ENCODE measurements at regions not wholly inside any gene's neighbourhood (a gene's known extent, or its start where the extent isn't known, plus 50 kb on each side); places are given as distances from the start of the nearest gene placed in this dataset.

DNA sequence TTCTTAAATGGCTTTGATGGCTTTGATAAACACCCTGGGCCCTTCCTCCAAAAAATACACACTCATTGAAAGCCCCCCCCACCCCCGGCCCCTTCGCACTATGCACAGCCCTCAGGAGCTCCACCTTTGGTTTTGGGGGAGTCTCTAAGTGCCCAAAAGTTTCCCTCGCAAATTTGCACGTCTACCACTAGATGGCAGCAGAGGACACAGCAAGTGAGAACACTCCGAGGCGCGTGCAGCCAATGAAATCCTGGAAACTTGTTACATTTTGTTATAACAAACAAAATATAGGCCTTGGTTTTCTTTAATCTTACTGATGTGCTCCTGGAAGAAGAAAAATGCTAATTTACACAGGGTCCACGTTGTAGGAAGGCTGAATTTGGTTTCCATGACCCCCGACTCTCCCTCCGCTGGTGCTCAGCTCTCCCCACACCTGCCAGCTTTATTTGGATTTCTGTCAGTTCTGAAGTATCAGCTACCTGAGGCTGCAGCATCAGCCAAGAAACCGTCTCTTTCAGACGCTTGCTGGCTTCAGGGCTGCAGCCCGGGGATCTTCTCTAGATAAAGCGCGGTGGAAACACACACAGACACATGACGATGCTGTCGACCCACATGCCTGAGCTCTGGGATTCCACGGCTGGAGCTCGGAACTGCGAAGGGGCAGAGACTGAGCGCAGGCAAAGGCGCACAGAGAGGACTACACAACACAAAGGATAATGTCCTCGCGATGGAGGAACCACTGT is 148.3 kb upstream of the RPS6KA2 start:
- peak; percentile 90 for DNase-seq (ENCODE audit: low spot score)
- no peak overlapping the region for H3K4me3 ChIP-seq
- no peak overlapping the region for H3K4me2 ChIP-seq
- no peaks in the 10 kb centered on the region for H3K27me3 ChIP-seq
- Mint-ChIP-seq H3K4me3 (no peak overlapping the region), H3K4me1 (peaks cover 5% of the 10 kb centered on the region), H3K27ac (no peak overlapping the region), H3K27me3 (ENCODE audit: insufficient read depth, low read depth) (peaks cover 2% of the 10 kb centered on the region), H3K36me3 (no peaks in the 10 kb centered on the region), H3K9me3 (no peaks in the 10 kb centered on the region)
- TF ChIP-seq EZH2phosphoT487 (IDR thresholded peaks at IDR 0.05) (no peak), EZH2 (IDR thresholded peaks at IDR 0.05) (no peak)
- TF ChIP-seq, protein P1, sequence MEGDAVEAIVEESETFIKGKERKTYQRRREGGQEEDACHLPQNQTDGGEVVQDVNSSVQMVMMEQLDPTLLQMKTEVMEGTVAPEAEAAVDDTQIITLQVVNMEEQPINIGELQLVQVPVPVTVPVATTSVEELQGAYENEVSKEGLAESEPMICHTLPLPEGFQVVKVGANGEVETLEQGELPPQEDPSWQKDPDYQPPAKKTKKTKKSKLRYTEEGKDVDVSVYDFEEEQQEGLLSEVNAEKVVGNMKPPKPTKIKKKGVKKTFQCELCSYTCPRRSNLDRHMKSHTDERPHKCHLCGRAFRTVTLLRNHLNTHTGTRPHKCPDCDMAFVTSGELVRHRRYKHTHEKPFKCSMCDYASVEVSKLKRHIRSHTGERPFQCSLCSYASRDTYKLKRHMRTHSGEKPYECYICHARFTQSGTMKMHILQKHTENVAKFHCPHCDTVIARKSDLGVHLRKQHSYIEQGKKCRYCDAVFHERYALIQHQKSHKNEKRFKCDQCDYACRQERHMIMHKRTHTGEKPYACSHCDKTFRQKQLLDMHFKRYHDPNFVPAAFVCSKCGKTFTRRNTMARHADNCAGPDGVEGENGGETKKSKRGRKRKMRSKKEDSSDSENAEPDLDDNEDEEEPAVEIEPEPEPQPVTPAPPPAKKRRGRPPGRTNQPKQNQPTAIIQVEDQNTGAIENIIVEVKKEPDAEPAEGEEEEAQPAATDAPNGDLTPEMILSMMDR (IDR thresholded peaks at IDR 0.05) = peak; percentile 95
- H3K36me3 ChIP-seq = no peaks in the 10 kb centered on the region
- H4K20me1 ChIP-seq (ENCODE audit: low read depth) = no peaks in the 10 kb centered on the region
- no peaks in the 10 kb centered on the region for H3K79me2 ChIP-seq (ENCODE audit: low read depth)
- peak overlapping the region; percentile 81 for H2AFZ ChIP-seq (replicated peaks)
- no peaks in the 10 kb centered on the region for H3K9me3 ChIP-seq (ENCODE audit: low read depth)
- no peaks in the 10 kb centered on the region for H3F3A ChIP-seq (ENCODE audit: low read depth)
- H3K27ac ChIP-seq = no peak overlapping the region
- H3K4me1 ChIP-seq = no peaks in the 10 kb centered on the region
- no peak overlapping the region for H3K9ac ChIP-seq

DNA sequence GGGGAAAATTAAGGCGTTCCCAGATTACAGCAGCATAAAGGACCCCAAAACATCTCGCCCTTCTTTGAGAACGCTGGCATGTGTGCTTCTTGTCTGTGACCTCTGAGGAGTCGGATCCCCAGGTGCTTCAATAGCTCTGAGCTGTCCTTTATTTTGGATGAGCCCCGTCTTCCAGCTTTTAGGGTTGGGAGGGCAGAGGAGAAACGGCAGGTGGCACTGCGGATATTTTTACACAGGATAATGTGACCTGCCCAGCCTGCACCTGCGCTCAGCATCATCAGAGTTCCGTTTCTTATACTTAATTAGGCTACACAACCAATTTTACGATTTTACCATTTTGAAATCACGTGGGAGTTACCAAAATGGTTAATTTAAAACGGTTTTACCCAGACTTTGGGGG is 147.7 kb upstream of the RPS6KA2 start:
- Histone ChIP-seq H3K9ac (no peak overlapping the region), H3K4me2 (no peak overlapping the region), H3K4me1 (no peaks in the 10 kb centered on the region), H4K20me1 (ENCODE audit: low read depth) (no peaks in the 10 kb centered on the region), H3K36me3 (no peaks in the 10 kb centered on the region), H3F3A (ENCODE audit: low read depth) (no peaks in the 10 kb centered on the region), H3K79me2 (ENCODE audit: low read depth) (no peaks in the 10 kb centered on the region), H3K9me3 (ENCODE audit: low read depth) (no peaks in the 10 kb centered on the region), H2AFZ (replicated peaks) (no peak overlapping the region), H3K4me3 (no peak overlapping the region), H3K27me3 (no peaks in the 10 kb centered on the region), H3K27ac (no peak overlapping the region)
- Mint-ChIP-seq H3K36me3 (no peaks in the 10 kb centered on the region), H3K27me3 (ENCODE audit: insufficient read depth, low read depth) (peaks cover 2% of the 10 kb centered on the region), H3K9me3 (no peaks in the 10 kb centered on the region), H3K27ac (no peak overlapping the region), H3K4me1 (peaks cover 5% of the 10 kb centered on the region), H3K4me3 (no peak overlapping the region)
- DNase-seq (ENCODE audit: low spot score) = no peak
- TF ChIP-seq, protein P1 (IDR thresholded peaks at IDR 0.05) = no peak
- no peak for TF ChIP-seq EZH2phosphoT487 (IDR thresholded peaks at IDR 0.05)
- no peak for TF ChIP-seq EZH2 (IDR thresholded peaks at IDR 0.05)

DNA sequence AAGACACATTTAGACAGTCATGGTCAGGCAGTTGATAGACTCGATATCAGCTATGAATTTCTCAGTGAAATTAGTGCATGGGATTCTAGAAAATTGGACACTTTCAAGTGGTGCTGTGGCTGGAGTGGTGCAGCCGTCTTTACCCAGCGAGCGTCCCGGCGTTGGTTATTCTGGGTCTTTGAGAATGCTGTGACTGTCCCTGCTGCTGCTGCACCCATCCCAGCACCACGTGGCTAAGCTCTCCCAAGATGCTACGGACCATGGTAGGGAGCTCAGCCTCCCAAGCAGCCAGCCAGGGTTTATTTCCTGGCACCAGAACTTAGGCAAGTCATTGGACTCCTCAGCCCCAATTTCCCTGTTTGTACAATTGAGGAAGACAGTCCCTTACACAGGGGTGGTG is 147.2 kb upstream of the RPS6KA2 start:
- H3K9me3 Mint-ChIP-seq = no peaks in the 10 kb centered on the region
- no peak for DNase-seq (ENCODE audit: low spot score)
- TF ChIP-seq EZH2 (IDR thresholded peaks at IDR 0.05) (no peak), EZH2phosphoT487 (IDR thresholded peaks at IDR 0.05) (no peak)
- TF ChIP-seq, protein P1 (IDR thresholded peaks at IDR 0.05) = no peak

More for the DNA sequence above, 147.2 kb upstream of the RPS6KA2 start:
- no peaks in the 10 kb centered on the region for H3K36me3 ChIP-seq
- H3K9ac ChIP-seq = no peak overlapping the region
- no peak overlapping the region for H3K4me2 ChIP-seq
- H3K79me2 ChIP-seq (ENCODE audit: low read depth) = no peaks in the 10 kb centered on the region
- no peaks in the 10 kb centered on the region for H3K4me1 ChIP-seq
- H3K27me3 Mint-ChIP-seq (ENCODE audit: insufficient read depth, low read depth) = peaks cover 2% of the 10 kb centered on the region
- H3K36me3 Mint-ChIP-seq = no peaks in the 10 kb centered on the region
- H2AFZ ChIP-seq (replicated peaks) = no peak overlapping the region
- H3K27me3 ChIP-seq = no peaks in the 10 kb centered on the region
- no peak overlapping the region for H3K27ac Mint-ChIP-seq
- H3K4me3 ChIP-seq = no peak overlapping the region
- H3F3A ChIP-seq (ENCODE audit: low read depth) = no peaks in the 10 kb centered on the region
- H3K27ac ChIP-seq = no peak overlapping the region
- H3K4me1 Mint-ChIP-seq = peaks cover 5% of the 10 kb centered on the region
- H3K9me3 ChIP-seq (ENCODE audit: low read depth) = no peaks in the 10 kb centered on the region
- H4K20me1 ChIP-seq (ENCODE audit: low read depth) = no peaks in the 10 kb centered on the region
- H3K4me3 Mint-ChIP-seq = no peak overlapping the region

Data from neural progenitor cell (in vitro differentiated cells).